ENCODE measurements at regions not wholly inside any gene's neighbourhood (a gene's known extent, or its start where the extent isn't known, plus 50 kb on each side); places are given as distances from the start of the nearest gene placed in this dataset.
"Not testable (repeated sequence)": the region's sequence is repeated elsewhere in the genome, so short reads cannot be mapped to it uniquely, and the experiment has no call there.

- DNase-seq, result not testable (repeated sequence)
Measured at GRCh38 chr4:167858127-167858526, 234.2 kb upstream of the ANXA10 start.

- DNase-seq, result no peak
Measured at GRCh38 chr4:167867191-167867590, 225.1 kb upstream of the ANXA10 start.

GRCh38 chr4:167868163-167868562 lies 224.2 kb upstream of the ANXA10 start:
- DNase-seq, result no peak

GRCh38 chr4:167873496-167873895 lies 218.8 kb upstream of the ANXA10 start:
- no peak for DNase-seq

GRCh38 chr4:167876091-167876490 lies 216.2 kb upstream of the ANXA10 start:
- not testable (repeated sequence) for DNase-seq

GRCh38 chr4:167877826-167878225 lies 214.5 kb upstream of the ANXA10 start:
- DNase-seq, result not testable (repeated sequence)

GRCh38 chr4:167883266-167883665 lies 209.1 kb upstream of the ANXA10 start:
- no peak for DNase-seq

GRCh38 chr4:167885071-167885470 lies 207.3 kb upstream of the ANXA10 start:
- DNase-seq, result no peak

- no peak for DNase-seq
Measured at GRCh38 chr4:167885872-167886271, 206.5 kb upstream of the ANXA10 start.

GRCh38 chr4:167887726-167888125 lies 204.6 kb upstream of the ANXA10 start:
- DNase-seq, result no peak

GRCh38 chr4:167890226-167890625 lies 202.1 kb upstream of the ANXA10 start:
- no peak for DNase-seq

- DNase-seq, result no peak
Measured at GRCh38 chr4:167893531-167893930, 198.8 kb upstream of the ANXA10 start.

GRCh38 chr4:167896260-167896659 lies 196.1 kb upstream of the ANXA10 start:
- DNase-seq, result not testable (repeated sequence)

GRCh38 chr4:167897116-167897515 lies 195.2 kb upstream of the ANXA10 start:
- DNase-seq, result no peak

GRCh38 chr4:167903291-167903721 lies 189.0 kb upstream of the ANXA10 start:
- DNase-seq, result no peak

GRCh38 chr4:167906851-167907250 lies 185.5 kb upstream of the ANXA10 start:
- no peak for DNase-seq

- no peak for DNase-seq
Measured at GRCh38 chr4:167908816-167909215, 183.5 kb upstream of the ANXA10 start.

- not testable (repeated sequence) for DNase-seq
Measured at GRCh38 chr4:167912535-167912934, 179.8 kb upstream of the ANXA10 start.

GRCh38 chr4:167918077-167918476 lies 174.3 kb upstream of the ANXA10 start:
- DNase-seq, result no peak

- no peak for DNase-seq
Measured at GRCh38 chr4:167930166-167930565, 162.2 kb upstream of the ANXA10 start.

GRCh38 chr4:167934216-167934615 lies 158.1 kb upstream of the ANXA10 start:
- no peak for DNase-seq

GRCh38 chr4:167939863-167940616 lies 152.3 kb upstream of the ANXA10 start:
- peak; percentile 41 for DNase-seq

- DNase-seq, result no peak
Measured at GRCh38 chr4:167943872-167944505, 148.3 kb upstream of the ANXA10 start.

- no peak for DNase-seq
Measured at GRCh38 chr4:167944721-167945120, 147.6 kb upstream of the ANXA10 start.

- no peak for DNase-seq
Measured at GRCh38 chr4:167955006-167955405, 137.3 kb upstream of the ANXA10 start.

Measured in right hindlimb (tissue), 1 donor.